HUES6 (cell line): ENCODE measurements at regions not wholly inside any gene's neighbourhood (a gene's known extent, or its start where the extent isn't known, plus 50 kb on each side); places are given as distances from the start of the nearest gene placed in this dataset.
"Not testable (repeated sequence)": the region's sequence is repeated elsewhere in the genome, so short reads cannot be mapped to it uniquely, and the experiment has no call there.

Experiments
- H3K27ac ChIP-seq: 2 replicates; pipeline ENCODE4 v1.7.0; 2013; ENCODE audit warnings: low read depth, mild to moderate bottlenecking, low read length, inconsistent platforms
- H3K27me3 ChIP-seq: 2 replicates; pipeline ENCODE4 v1.6.1; 2013; ENCODE audit warnings: low read length; ENCODE audit not compliant: control insufficient read depth, insufficient read depth
- H3K36me3 ChIP-seq: 2 replicates; pipeline ENCODE4 v1.6.1; 2013; ENCODE audit warnings: low read length; ENCODE audit not compliant: control insufficient read depth, insufficient read depth
- H3K4me1 ChIP-seq: 2 replicates; pipeline ENCODE4 v1.6.1; 2013; ENCODE audit warnings: low read length; ENCODE audit not compliant: control insufficient read depth, insufficient read depth
- H3K4me3 ChIP-seq: 2 replicates; pipeline ENCODE4 v1.5.1; 2013; ENCODE audit warnings: low read depth, low read length
- H3K9ac ChIP-seq: one replicate; pipeline ENCODE4 v1.6.1; 2013; ENCODE audit warnings: mild to moderate bottlenecking, low read length
- H3K9me3 ChIP-seq: 2 replicates; pipeline ENCODE4 v1.6.1; 2013; ENCODE audit warnings: low read depth, low read length; ENCODE audit not compliant: control insufficient read depth, insufficient read depth

GRCh38 chr4:129806986-129807385, 711.0 kb downstream of the C4orf33 start:
- Histone ChIP-seq H3K36me3 (no peaks in the 10 kb centered on the region), H3K4me3 (no peak overlapping the region), H3K4me1 (peaks cover 4% of the 10 kb centered on the region; the same call in 1 of the 2 replicates), H3K27ac (no peak overlapping the region), H3K9ac (no peak overlapping the region), H3K9me3 (no peaks in the 10 kb centered on the region), H3K27me3 (no peaks in the 10 kb centered on the region)

GRCh38 chr4:129808242-129808641, 712.3 kb downstream of the C4orf33 start:
- H3K27ac ChIP-seq: no peak overlapping the region
- H3K9ac ChIP-seq: no peak overlapping the region
- H3K36me3 ChIP-seq: no peaks in the 10 kb centered on the region
- H3K4me3 ChIP-seq: no peak overlapping the region
- peaks cover 4% of the 10 kb centered on the region; the same call in 1 of the 2 replicates for H3K4me1 ChIP-seq
- no peaks in the 10 kb centered on the region for H3K27me3 ChIP-seq
- no peaks in the 10 kb centered on the region for H3K9me3 ChIP-seq

DNA sequence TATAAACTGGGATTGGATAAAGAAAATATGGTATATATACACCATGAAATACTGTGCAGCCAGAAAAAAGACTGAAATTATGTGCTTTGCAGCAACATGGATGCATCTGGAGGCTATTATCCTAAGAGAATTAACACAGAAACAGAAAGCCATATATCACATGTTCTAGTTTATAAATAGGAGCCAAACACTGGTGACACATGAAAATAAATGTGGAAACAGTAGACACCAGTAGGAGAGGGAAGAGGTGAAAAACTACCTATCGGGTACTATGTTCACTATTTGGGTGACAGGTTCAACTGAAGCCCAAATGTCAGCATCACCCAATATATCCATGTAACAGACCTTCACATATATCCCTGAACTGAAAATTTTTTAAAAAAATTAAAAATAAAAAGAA, 725.1 kb downstream of the C4orf33 start:
- Histone ChIP-seq H3K4me1 (no peaks in the 10 kb centered on the region; the same call in 1 of the 2 replicates), H3K9me3 (no peaks in the 10 kb centered on the region), H3K27me3 (no peaks in the 10 kb centered on the region), H3K4me3 (no peak overlapping the region), H3K9ac (no peak overlapping the region), H3K27ac (no peak overlapping the region), H3K36me3 (no peaks in the 10 kb centered on the region)

DNA sequence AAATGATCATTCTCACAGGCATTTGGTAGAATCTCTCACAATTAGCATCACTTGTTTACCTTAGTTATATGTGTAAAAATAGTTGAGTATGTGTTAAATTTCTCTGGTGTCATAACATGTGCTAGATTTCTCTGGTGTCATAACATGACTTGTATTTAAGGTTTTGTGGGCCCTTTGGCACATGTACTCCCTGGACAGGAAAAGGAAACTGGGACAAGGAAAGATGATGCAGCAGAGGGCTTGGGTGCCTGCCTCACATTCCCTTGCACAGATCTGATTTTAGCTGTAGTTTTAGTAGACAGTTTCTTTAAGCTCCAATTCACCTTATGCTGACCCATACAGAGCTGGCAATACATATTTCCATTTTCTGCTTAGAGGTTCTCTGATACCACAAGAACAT, 726.0 kb downstream of the C4orf33 start:
- H3K9me3 ChIP-seq: no peaks in the 10 kb centered on the region
- H3K4me1 ChIP-seq: no peaks in the 10 kb centered on the region; the same call in 1 of the 2 replicates
- H3K9ac ChIP-seq: no peak overlapping the region
- no peaks in the 10 kb centered on the region for H3K36me3 ChIP-seq
- no peak overlapping the region for H3K27ac ChIP-seq
- no peak overlapping the region for H3K4me3 ChIP-seq
- no peaks in the 10 kb centered on the region for H3K27me3 ChIP-seq

GRCh38 chr4:129822701-129823100, 726.7 kb downstream of the C4orf33 start:
- H3K4me3 ChIP-seq: no peak overlapping the region
- no peak overlapping the region for H3K9ac ChIP-seq
- no peaks in the 10 kb centered on the region for H3K36me3 ChIP-seq
- H3K27ac ChIP-seq: no peak overlapping the region; the same call in 1 of the 2 replicates
- no peaks in the 10 kb centered on the region for H3K9me3 ChIP-seq
- H3K4me1 ChIP-seq: no peaks in the 10 kb centered on the region; the same call in 1 of the 2 replicates
- no peaks in the 10 kb centered on the region for H3K27me3 ChIP-seq

GRCh38 chr4:129823105-129823504, 727.2 kb downstream of the C4orf33 start:
- Histone ChIP-seq H3K4me1 (no peaks in the 10 kb centered on the region; the same call in 1 of the 2 replicates), H3K9ac (no peak overlapping the region), H3K4me3 (no peak overlapping the region), H3K27ac (no peak overlapping the region; the same call in 1 of the 2 replicates), H3K27me3 (no peaks in the 10 kb centered on the region), H3K9me3 (no peaks in the 10 kb centered on the region), H3K36me3 (no peaks in the 10 kb centered on the region)

DNA sequence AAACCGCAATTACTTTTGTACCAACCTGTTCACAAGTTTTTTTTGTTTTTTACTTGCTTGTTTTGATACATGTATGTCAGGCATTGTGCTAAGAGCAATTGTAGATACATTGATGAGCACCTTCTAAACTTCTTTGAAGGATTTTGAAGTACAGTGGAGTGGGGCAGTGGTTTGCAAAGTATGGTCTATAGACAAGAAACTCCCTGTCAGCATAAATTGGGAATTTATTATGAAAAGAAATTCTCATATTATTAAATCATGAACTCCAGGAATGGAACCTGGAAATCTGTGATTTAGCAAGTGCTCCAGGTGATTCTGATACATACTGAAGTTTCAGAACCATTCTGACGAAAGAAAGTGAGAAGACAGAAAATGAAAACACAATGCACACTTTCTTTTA, 733.4 kb downstream of the C4orf33 start:
- H3K9me3 ChIP-seq: no peaks in the 10 kb centered on the region
- H3K27ac ChIP-seq: no peak overlapping the region
- H3K4me1 ChIP-seq: no peaks in the 10 kb centered on the region

GRCh38 chr4:129839687-129840086, 743.7 kb downstream of the C4orf33 start:
- Histone ChIP-seq H3K4me3 (no peak overlapping the region), H3K9ac (no peak overlapping the region)

More for the DNA sequence above, 733.4 kb downstream of the C4orf33 start:
- no peak overlapping the region for H3K4me3 ChIP-seq
- H3K36me3 ChIP-seq: no peaks in the 10 kb centered on the region
- no peak overlapping the region for H3K9ac ChIP-seq
- H3K27me3 ChIP-seq: no peaks in the 10 kb centered on the region

GRCh38 chr4:129842096-129842495, 746.1 kb downstream of the C4orf33 start:
- H3K9ac ChIP-seq: no peak overlapping the region
- H3K27me3 ChIP-seq: no peaks in the 10 kb centered on the region
- no peaks in the 10 kb centered on the region for H3K36me3 ChIP-seq
- H3K9me3 ChIP-seq: peaks cover 5% of the 10 kb centered on the region; the same call in 1 of the 2 replicates
- no peaks in the 10 kb centered on the region for H3K4me1 ChIP-seq
- no peak overlapping the region for H3K27ac ChIP-seq
- H3K4me3 ChIP-seq: no peak overlapping the region

More at GRCh38 chr4:129839687-129840086, 743.7 kb downstream of the C4orf33 start:
- H3K27ac ChIP-seq: no peak overlapping the region
- no peaks in the 10 kb centered on the region for H3K27me3 ChIP-seq
- peaks cover 5% of the 10 kb centered on the region; the same call in 1 of the 2 replicates for H3K9me3 ChIP-seq
- no peaks in the 10 kb centered on the region for H3K36me3 ChIP-seq
- H3K4me1 ChIP-seq: no peaks in the 10 kb centered on the region

- 0 out of 2 replicates have a peak, but pooled peaks cover 4% of the 10 kb centered on the region for H3K4me1 ChIP-seq
- no peak overlapping the region for H3K9ac ChIP-seq
- no peaks in the 10 kb centered on the region for H3K36me3 ChIP-seq
- H3K9me3 ChIP-seq: no peaks in the 10 kb centered on the region
- H3K27me3 ChIP-seq: no peaks in the 10 kb centered on the region
- H3K27ac ChIP-seq: no peak overlapping the region
- no peak overlapping the region for H3K4me3 ChIP-seq
Measured at GRCh38 chr4:129852434-129852833, 756.5 kb downstream of the C4orf33 start.

GRCh38 chr4:129853685-129854467, 757.9 kb downstream of the C4orf33 start:
- H3K27me3 ChIP-seq, H3K4me1 ChIP-seq, H3K9me3 ChIP-seq, H3K27ac ChIP-seq, H3K36me3 ChIP-seq: not testable (repeated sequence)
- Histone ChIP-seq H3K9ac (peak overlapping the region; percentile 39), H3K4me3 (peak overlapping the region; percentile 35; the same call in 1 of the 2 replicates)
